Colonic mucosa (tissue), 4 donors: ENCODE measurements at regions not wholly inside any gene's neighbourhood (a gene's known extent, or its start where the extent isn't known, plus 50 kb on each side); places are given as distances from the start of the nearest gene placed in this dataset.

ENCODE experiments used
- DNase-seq: peaks from one replicate; pipeline ENCODE4 v3.0.0-alpha.2; 2020
- H3K27ac ChIP-seq: fragments of 200-600 bp; one replicate; pipeline ENCODE4 v1.8.0; 2021
- H3K27me3 ChIP-seq: fragments of 200-600 bp; one replicate; pipeline ENCODE4 v1.8.0; 2021
- H3K36me3 ChIP-seq: fragments of 200-600 bp; one replicate; pipeline ENCODE4 v1.8.0; 2021
- H3K4me1 ChIP-seq: fragments of 200-600 bp; one replicate; pipeline ENCODE4 v1.8.0; 2021; ENCODE audit warnings: mild to moderate bottlenecking
- H3K4me3 ChIP-seq: fragments of 200-600 bp; one replicate; pipeline ENCODE4 v1.8.0; 2021
- H3K9ac ChIP-seq, 2 donors: one replicate each; pipeline ENCODE4 v1.7.0; 2013; ENCODE audit warnings: control low read depth in 2 of 2, low read depth in 2 of 2, low read length in 2 of 2
- H3K9me3 ChIP-seq: fragments of 200-600 bp; one replicate; pipeline ENCODE4 v1.8.0; 2021
- intact Hi-C: fragments of 100-400 bp; cut with DNase I; formaldehyde crosslinking; loops from one replicate; pipeline ENCODE4 v1.14.1; 2022
- TF ChIP-seq, protein P1 (sequence below): fragments of 200-600 bp; IDR thresholded peaks from one replicate; pipeline ENCODE4 v1.8.0; 2022; ENCODE audit warnings: antibody characterized with exemption, mild to moderate bottlenecking
- donor health status: healthy.
- donor health status: DM: no; HTN: no; CAD: no.
- donor health status: DM: no; HTN: no; CAD: no.

DNA sequence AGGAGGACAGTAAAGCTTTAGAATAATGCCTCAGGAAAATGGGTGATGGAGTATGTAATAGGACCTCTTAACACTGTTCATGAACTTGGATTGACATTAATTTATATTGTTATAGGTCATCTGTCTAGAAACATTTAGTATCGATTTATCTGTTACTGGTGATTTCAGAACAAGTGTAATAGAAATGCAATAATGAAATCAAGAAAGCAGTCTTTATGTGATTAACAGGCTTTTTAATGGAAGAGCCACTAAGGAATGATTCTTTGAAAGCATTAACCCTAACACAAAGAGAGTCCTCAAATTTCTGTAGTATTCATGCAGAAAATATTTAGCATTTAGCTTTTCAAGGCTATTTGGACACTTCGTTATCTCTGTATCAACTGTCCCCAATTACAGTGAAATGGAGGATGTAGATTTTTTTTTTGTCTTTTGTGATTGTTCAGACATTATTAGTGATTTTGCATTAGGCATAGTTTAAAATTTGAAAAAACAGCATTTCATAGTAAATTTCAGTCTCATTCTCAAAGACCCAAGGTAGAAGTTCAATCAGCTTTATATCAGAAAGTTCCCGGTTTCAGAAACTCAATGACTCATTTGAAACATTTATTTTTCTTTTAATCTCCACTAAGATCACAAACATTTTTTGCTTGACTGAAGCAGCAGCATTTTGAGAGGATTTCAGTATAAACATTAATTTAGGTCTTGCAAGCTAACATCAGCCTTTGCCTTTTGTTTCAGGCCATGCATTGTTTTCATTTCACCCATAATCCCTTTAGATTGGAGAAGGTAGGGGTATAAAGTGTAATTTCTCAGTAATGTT, 56.3 kb downstream of the AGTR2 start:
- no peak overlapping the region for H3K4me3 ChIP-seq
- TF ChIP-seq, protein P1, sequence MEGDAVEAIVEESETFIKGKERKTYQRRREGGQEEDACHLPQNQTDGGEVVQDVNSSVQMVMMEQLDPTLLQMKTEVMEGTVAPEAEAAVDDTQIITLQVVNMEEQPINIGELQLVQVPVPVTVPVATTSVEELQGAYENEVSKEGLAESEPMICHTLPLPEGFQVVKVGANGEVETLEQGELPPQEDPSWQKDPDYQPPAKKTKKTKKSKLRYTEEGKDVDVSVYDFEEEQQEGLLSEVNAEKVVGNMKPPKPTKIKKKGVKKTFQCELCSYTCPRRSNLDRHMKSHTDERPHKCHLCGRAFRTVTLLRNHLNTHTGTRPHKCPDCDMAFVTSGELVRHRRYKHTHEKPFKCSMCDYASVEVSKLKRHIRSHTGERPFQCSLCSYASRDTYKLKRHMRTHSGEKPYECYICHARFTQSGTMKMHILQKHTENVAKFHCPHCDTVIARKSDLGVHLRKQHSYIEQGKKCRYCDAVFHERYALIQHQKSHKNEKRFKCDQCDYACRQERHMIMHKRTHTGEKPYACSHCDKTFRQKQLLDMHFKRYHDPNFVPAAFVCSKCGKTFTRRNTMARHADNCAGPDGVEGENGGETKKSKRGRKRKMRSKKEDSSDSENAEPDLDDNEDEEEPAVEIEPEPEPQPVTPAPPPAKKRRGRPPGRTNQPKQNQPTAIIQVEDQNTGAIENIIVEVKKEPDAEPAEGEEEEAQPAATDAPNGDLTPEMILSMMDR = no peak
- intact Hi-C loops = no loop called here
- H3K9me3 ChIP-seq = no peaks in the 10 kb centered on the region
- H3K9ac ChIP-seq = no peak overlapping the region
- H3K27ac ChIP-seq = no peak overlapping the region
- DNase-seq = no peak
- H3K36me3 ChIP-seq = no peaks in the 10 kb centered on the region
- no peaks in the 10 kb centered on the region for H3K4me1 ChIP-seq
- H3K27me3 ChIP-seq = no peaks in the 10 kb centered on the region

- no peak overlapping the region for H3K4me3 ChIP-seq
- H3K36me3 ChIP-seq = no peaks in the 10 kb centered on the region
- no peaks in the 10 kb centered on the region for H3K9me3 ChIP-seq
- H3K9ac ChIP-seq = no peak overlapping the region
- no peaks in the 10 kb centered on the region for H3K27me3 ChIP-seq
- H3K27ac ChIP-seq = no peak overlapping the region
- no peaks in the 10 kb centered on the region for H3K4me1 ChIP-seq
- intact Hi-C loops = no loop called here
- DNase-seq = no peak
- TF ChIP-seq, protein P1 = no peak
Measured at GRCh38 chrX:116230130-116230898, 59.8 kb downstream of the AGTR2 start.

DNA sequence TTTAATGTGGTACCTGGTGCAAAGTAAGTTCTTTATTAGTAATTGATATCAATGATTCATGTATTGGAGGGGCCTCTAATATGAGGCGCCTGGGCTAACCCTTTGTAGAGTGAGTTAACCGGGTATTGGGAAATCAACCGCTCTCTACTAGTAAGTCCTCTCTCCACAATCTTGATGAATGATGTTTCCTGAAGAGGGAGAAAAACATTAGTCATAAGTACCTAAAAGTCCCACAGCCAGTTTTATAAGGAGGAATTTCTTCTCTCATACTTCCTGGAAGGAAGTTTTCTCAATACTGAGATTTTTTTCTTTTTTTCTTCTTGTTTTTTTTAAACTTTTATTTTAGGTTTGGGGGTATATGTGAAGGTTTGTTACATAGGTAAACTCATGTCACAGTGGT, 62.3 kb downstream of the AGTR2 start:
- TF ChIP-seq, protein P1 = no peak
- Histone ChIP-seq H3K4me3 (no peak overlapping the region), H3K9ac (no peak overlapping the region), H3K9me3 (no peaks in the 10 kb centered on the region), H3K4me1 (no peaks in the 10 kb centered on the region), H3K27me3 (no peaks in the 10 kb centered on the region), H3K36me3 (no peaks in the 10 kb centered on the region), H3K27ac (no peak overlapping the region)
- DNase-seq = no peak
- intact Hi-C loops = no loop called here

GRCh38 chrX:116236666-116237065, 66.1 kb downstream of the AGTR2 start:
- intact Hi-C loops = no loop called here
- Histone ChIP-seq H3K27me3 (no peaks in the 10 kb centered on the region), H3K4me3 (no peak overlapping the region), H3K9me3 (no peaks in the 10 kb centered on the region), H3K9ac (no peak overlapping the region), H3K27ac (no peak overlapping the region), H3K36me3 (no peaks in the 10 kb centered on the region), H3K4me1 (no peaks in the 10 kb centered on the region)
- TF ChIP-seq, protein P1 = no peak
- DNase-seq = no peak

DNA sequence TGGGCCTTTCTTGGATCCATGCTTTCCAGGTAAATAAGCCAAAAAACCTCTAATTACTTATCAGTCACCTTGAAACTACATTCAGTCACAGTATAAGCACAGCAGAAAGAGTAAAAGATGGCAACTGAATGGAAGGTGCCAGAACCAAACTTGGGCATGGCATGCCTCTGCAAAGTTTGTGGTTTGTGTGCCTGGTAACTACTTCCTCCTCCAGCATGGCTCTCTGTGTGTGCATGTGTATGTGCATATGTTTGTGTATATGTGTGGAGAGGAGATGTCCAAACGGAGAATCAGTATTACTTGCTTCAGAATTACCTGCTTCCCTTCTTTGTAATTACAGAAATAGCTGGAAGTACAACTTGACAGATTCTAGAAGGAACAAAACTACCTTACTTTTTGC, 67.5 kb downstream of the AGTR2 start:
- H3K9ac ChIP-seq = no peak overlapping the region
- no peak overlapping the region for H3K27ac ChIP-seq
- H3K36me3 ChIP-seq = no peaks in the 10 kb centered on the region
- no peaks in the 10 kb centered on the region for H3K27me3 ChIP-seq
- no peak overlapping the region for H3K4me3 ChIP-seq
- intact Hi-C loops = no loop called here
- DNase-seq = no peak
- TF ChIP-seq, protein P1 = no peak
- H3K9me3 ChIP-seq = no peaks in the 10 kb centered on the region
- no peaks in the 10 kb centered on the region for H3K4me1 ChIP-seq
